ENCODE measurements at regions not wholly inside any gene's neighbourhood (a gene's known extent, or its start where the extent isn't known, plus 50 kb on each side); places are given as distances from the start of the nearest gene placed in this dataset.

GRCh38 chr12:58313091-58313855 lies 371.9 kb downstream of the ATP23 start:
- Histone ChIP-seq H3K27ac (no peak overlapping the region), H3K27me3 (no peaks in the 10 kb centered on the region), H3K4me3 (no peak overlapping the region), H3K36me3 (no peaks in the 10 kb centered on the region), H3K9me3 (ENCODE audit: low read depth) (no peaks in the 10 kb centered on the region), H3K4me1 (ENCODE audit: low read depth) (no peaks in the 10 kb centered on the region)
- TF ChIP-seq, protein P1, sequence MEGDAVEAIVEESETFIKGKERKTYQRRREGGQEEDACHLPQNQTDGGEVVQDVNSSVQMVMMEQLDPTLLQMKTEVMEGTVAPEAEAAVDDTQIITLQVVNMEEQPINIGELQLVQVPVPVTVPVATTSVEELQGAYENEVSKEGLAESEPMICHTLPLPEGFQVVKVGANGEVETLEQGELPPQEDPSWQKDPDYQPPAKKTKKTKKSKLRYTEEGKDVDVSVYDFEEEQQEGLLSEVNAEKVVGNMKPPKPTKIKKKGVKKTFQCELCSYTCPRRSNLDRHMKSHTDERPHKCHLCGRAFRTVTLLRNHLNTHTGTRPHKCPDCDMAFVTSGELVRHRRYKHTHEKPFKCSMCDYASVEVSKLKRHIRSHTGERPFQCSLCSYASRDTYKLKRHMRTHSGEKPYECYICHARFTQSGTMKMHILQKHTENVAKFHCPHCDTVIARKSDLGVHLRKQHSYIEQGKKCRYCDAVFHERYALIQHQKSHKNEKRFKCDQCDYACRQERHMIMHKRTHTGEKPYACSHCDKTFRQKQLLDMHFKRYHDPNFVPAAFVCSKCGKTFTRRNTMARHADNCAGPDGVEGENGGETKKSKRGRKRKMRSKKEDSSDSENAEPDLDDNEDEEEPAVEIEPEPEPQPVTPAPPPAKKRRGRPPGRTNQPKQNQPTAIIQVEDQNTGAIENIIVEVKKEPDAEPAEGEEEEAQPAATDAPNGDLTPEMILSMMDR (IDR thresholded peaks at IDR 0.05; ENCODE audit: low read depth, low read length), result no peak
- DNase-seq (ENCODE audit: low read depth in 1 of 2, low spot score in 1 of 2), result peak in 1 of 2 donors; percentile 71

- Histone ChIP-seq H3K4me3 (no peak overlapping the region), H3K9me3 (ENCODE audit: low read depth) (no peaks in the 10 kb centered on the region), H3K27me3 (no peaks in the 10 kb centered on the region), H3K36me3 (no peaks in the 10 kb centered on the region), H3K27ac (no peak overlapping the region), H3K4me1 (ENCODE audit: low read depth) (no peaks in the 10 kb centered on the region)
- TF ChIP-seq, protein P1 (IDR thresholded peaks at IDR 0.05; ENCODE audit: low read depth, low read length), result no peak
- DNase-seq (ENCODE audit: low read depth in 1 of 2, low spot score in 1 of 2), result peak in 1 of 2 donors; percentile 62
These were observed 373.2 kb downstream of the ATP23 start for GRCh38 chr12:58314610-58315009.

GRCh38 chr12:58316926-58317325 lies 375.6 kb downstream of the ATP23 start:
- Histone ChIP-seq H3K4me1 (ENCODE audit: low read depth) (no peaks in the 10 kb centered on the region), H3K9me3 (ENCODE audit: low read depth) (no peaks in the 10 kb centered on the region), H3K27me3 (no peaks in the 10 kb centered on the region), H3K36me3 (no peaks in the 10 kb centered on the region), H3K27ac (no peak overlapping the region), H3K4me3 (no peak overlapping the region)
- no peak for DNase-seq (ENCODE audit: low read depth in 1 of 2, low spot score in 1 of 2)
- TF ChIP-seq, protein P1 (IDR thresholded peaks at IDR 0.05; ENCODE audit: low read depth, low read length), result no peak

DNA sequence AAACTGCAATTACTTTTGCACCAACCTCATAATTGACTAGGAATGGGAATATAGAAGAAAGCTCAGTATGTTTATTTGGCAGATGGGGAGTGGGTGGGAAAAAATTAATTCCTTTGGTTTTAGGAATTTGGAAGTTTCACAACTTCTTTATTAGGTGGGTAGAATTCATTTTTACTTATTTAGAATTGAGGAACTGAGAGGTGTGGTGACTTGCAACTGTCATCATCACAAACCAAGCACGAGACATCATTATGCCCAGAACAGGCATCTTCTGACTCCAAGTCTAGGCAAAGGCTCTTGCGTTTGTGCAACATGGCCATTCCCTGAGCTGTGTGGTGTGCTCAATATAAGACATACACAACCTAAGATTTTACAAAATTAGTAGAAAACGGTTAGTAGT lies 380.0 kb downstream of the ATP23 start:
- Histone ChIP-seq H3K27me3 (no peaks in the 10 kb centered on the region), H3K9me3 (ENCODE audit: low read depth) (no peaks in the 10 kb centered on the region)
- TF ChIP-seq, protein P1 (IDR thresholded peaks at IDR 0.05; ENCODE audit: low read depth, low read length), result no peak

DNA sequence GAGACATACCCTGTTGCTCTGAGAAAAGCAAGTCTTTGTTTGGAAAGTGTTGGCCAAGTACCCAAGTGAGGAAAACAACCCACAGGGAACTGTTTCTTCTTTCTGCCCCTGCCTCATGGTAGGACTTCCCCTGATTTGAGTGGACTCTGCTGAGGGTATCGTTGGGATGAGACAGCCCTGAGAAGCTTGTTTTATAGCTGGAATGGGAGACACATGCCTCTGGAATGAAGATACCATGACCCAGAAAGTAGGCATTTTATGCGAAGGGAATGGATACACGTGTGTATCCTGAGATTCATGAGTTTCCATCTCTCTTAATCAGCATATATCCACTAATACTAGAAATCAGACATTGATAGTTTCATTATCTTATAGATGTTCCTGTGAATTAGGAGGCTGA lies 382.3 kb downstream of the ATP23 start:
- Histone ChIP-seq H3K36me3 (no peaks in the 10 kb centered on the region), H3K4me1 (ENCODE audit: low read depth) (no peaks in the 10 kb centered on the region), H3K27me3 (no peaks in the 10 kb centered on the region), H3K27ac (no peak overlapping the region), H3K4me3 (no peak overlapping the region), H3K9me3 (ENCODE audit: low read depth) (no peaks in the 10 kb centered on the region)
- TF ChIP-seq, protein P1 (IDR thresholded peaks at IDR 0.05; ENCODE audit: low read depth, low read length), result no peak
- DNase-seq (ENCODE audit: low read depth in 1 of 2, low spot score in 1 of 2), result no peak

More for the DNA sequence above, 380.0 kb downstream of the ATP23 start:
- no peak overlapping the region for H3K4me3 ChIP-seq
- no peaks in the 10 kb centered on the region for H3K4me1 ChIP-seq (ENCODE audit: low read depth)
- H3K36me3 ChIP-seq, result no peaks in the 10 kb centered on the region
- no peak overlapping the region for H3K27ac ChIP-seq
- DNase-seq (ENCODE audit: low read depth in 1 of 2, low spot score in 1 of 2), result no peak

All from cardiac muscle cell (in vitro differentiated cells and primary cell).